PC-3 (cell line): ENCODE measurements at regions not wholly inside any gene's neighbourhood (a gene's known extent, or its start where the extent isn't known, plus 50 kb on each side); places are given as distances from the start of the nearest gene placed in this dataset.
"Not testable (repeated sequence)": the region's sequence is repeated elsewhere in the genome, so short reads cannot be mapped to it uniquely, and the experiment has no call there.

Source experiments
- ATAC-seq: fragments of 200-7000 bp; cut with Tn5 transposase; 2 replicates; pipeline ENCODE4 v1.9.1; 2020; ENCODE audit warnings: mild to moderate bottlenecking, moderate library complexity
- BruUV-seq: library from RNA; stranded (reverse); fragments of 400-500 nt; replicated peaks from 2 replicates; lab custom pipeline; 2021; lab: Mats Ljungman, UMichigan
- CTCF ChIA-PET: fragments of 300-600 bp; sonication (Branson Sonifier 250); formaldehyde crosslinking; loops from one replicate; lab custom pipeline; 2022; ENCODE audit warnings: antibody characterized with exemption; lab: Charles Lee
- POLR2A ChIA-PET: fragments of 300-600 bp; sonication (Branson Sonifier 250); formaldehyde crosslinking; loops from one replicate; lab custom pipeline; 2022; ENCODE audit warnings: antibody characterized with exemption; ENCODE audit not compliant: unreplicated experiment; lab: Charles Lee
- DNase-seq: peaks from one replicate; pipeline ENCODE4 v3.0.0-alpha.2; 2015
- H2AFZ ChIP-seq: fragments of 300-600 bp; sonication (generic); 2 replicates; pipeline ENCODE4 v1.6.0; 2016; ENCODE audit warnings: antibody characterized with exemption, low read length
- H3F3A ChIP-seq: fragments of 300-600 bp; sonication (generic); one replicate; pipeline ENCODE4 v1.6.0; 2017; ENCODE audit warnings: antibody characterized with exemption, low read length, control low read depth, mild to moderate bottlenecking; ENCODE audit not compliant: unreplicated experiment
- H3K27ac ChIP-seq: fragments of 300-600 bp; sonication (generic); 2 replicates; pipeline ENCODE4 v1.5.1; 2016; ENCODE audit warnings: mild to moderate bottlenecking, low read length
- H3K27me3 ChIP-seq: fragments of 300-600 bp; sonication (generic); 2 replicates; pipeline ENCODE4 v1.6.1; 2016; ENCODE audit warnings: low read length, mixed read lengths
- H3K36me3 ChIP-seq: fragments of 300-600 bp; sonication (generic); 2 replicates; pipeline ENCODE4 v1.6.1; 2016; ENCODE audit warnings: low read depth, mixed run types, low read length, mixed read lengths
- H3K4me1 ChIP-seq: fragments of 300-600 bp; sonication (generic); 2 replicates; pipeline ENCODE4 v1.5.1; 2016; ENCODE audit warnings: low read length; ENCODE audit not compliant: insufficient read depth
- H3K4me2 ChIP-seq: fragments of 300-600 bp; sonication (generic); 2 replicates; pipeline ENCODE4 v1.6.0; 2016; ENCODE audit warnings: low read length
- H3K4me3 ChIP-seq: fragments of 300-600 bp; sonication (generic); 2 replicates; pipeline ENCODE4 v1.5.1; 2016; ENCODE audit warnings: mild to moderate bottlenecking, low read length, mixed read lengths
- H3K79me2 ChIP-seq: fragments of 300-600 bp; sonication (generic); 2 replicates; pipeline ENCODE4 v1.6.1; 2017; ENCODE audit warnings: low read length, mixed read lengths
- H3K9ac ChIP-seq: fragments of 300-600 bp; sonication (generic); 2 replicates; pipeline ENCODE4 v1.6.0; 2016; ENCODE audit warnings: mild to moderate bottlenecking, low read length
- H3K9me2 ChIP-seq: fragments of 300-600 bp; sonication (generic); replicated peaks from 2 replicates; pipeline ENCODE4 v1.6.1; 2016; ENCODE audit warnings: mixed run types, low read length, mixed read lengths
- H3K9me3 ChIP-seq: fragments of 300-600 bp; sonication (generic); 2 replicates; pipeline ENCODE4 v1.6.1; 2016; ENCODE audit warnings: low read length, mixed read lengths
- H4K20me1 ChIP-seq: fragments of 300-600 bp; sonication (generic); 2 replicates; pipeline ENCODE4 v1.6.1; 2016; ENCODE audit warnings: low read length, mixed read lengths
- CTCF ChIP-seq: fragments of 300-600 bp; sonication (generic); conservative IDR thresholded peaks from 2 replicates; pipeline ENCODE4 v1.5.1; 2017; ENCODE audit warnings: antibody characterized with exemption, low read depth, mild to moderate bottlenecking, low read length
- EZH2 ChIP-seq: fragments of 300-600 bp; sonication (generic); IDR thresholded peaks from one replicate; pipeline ENCODE4 v1.6.1; 2017; ENCODE audit warnings: antibody characterized with exemption, mild to moderate bottlenecking, low read length; ENCODE audit not compliant: unreplicated experiment
- EZH2phosphoT487 ChIP-seq: fragments of 300-600 bp; sonication (generic); IDR thresholded peaks from 2 replicates; pipeline ENCODE4 v1.6.1; 2018; ENCODE audit warnings: mild to moderate bottlenecking, antibody characterized with exemption, low read length, borderline replicate concordance
- intact Hi-C: fragments of 100-400 bp; cut with micrococcal nuclease; formaldehyde crosslinking; loops from 2 replicates; pipeline ENCODE4 v1.9.0; 2023

GRCh38 chr9:94464790-94465189 lies 90.1 kb upstream of the PCAT7 start:
- no peak overlapping the region for H3K4me3 ChIP-seq
- peaks cover 13% of the 10 kb centered on the region for H3K36me3 ChIP-seq
- ChIA-PET CTCF (no interaction called here), POLR2A (no interaction called here)
- H2AFZ ChIP-seq = no peak overlapping the region
- H3K79me2 ChIP-seq = peaks cover 6% of the 10 kb centered on the region; the same call in 1 of the 2 replicates
- H4K20me1 ChIP-seq = no peaks in the 10 kb centered on the region
- TF ChIP-seq CTCF (no peak), EZH2phosphoT487 (no peak), EZH2 (no peak)
- no peaks in the 10 kb centered on the region for H3K27me3 ChIP-seq
- H3K4me1 ChIP-seq = no peaks in the 10 kb centered on the region
- intact Hi-C loops = no loop called here
- no peaks in the 10 kb centered on the region for H3K9me3 ChIP-seq
- H3K9me2 ChIP-seq = no peaks in the 10 kb centered on the region
- no peaks in the 10 kb centered on the region for H3F3A ChIP-seq
- BruUV-seq = no TSS peak
- ATAC-seq (no peak), DNase-seq (no peak)
- H3K9ac ChIP-seq = no peak overlapping the region
- H3K27ac ChIP-seq = no peak overlapping the region
- no peak overlapping the region for H3K4me2 ChIP-seq

GRCh38 chr9:94472063-94472462 lies 82.8 kb upstream of the PCAT7 start:
- H3F3A ChIP-seq, H3K4me3 ChIP-seq, H3K9me2 ChIP-seq, CTCF ChIA-PET, H3K4me1 ChIP-seq, H3K9ac ChIP-seq, H3K4me2 ChIP-seq, H2AFZ ChIP-seq, DNase-seq, H3K27me3 ChIP-seq, H4K20me1 ChIP-seq, BruUV-seq, ATAC-seq, H3K27ac ChIP-seq, H3K9me3 ChIP-seq, POLR2A ChIA-PET, H3K36me3 ChIP-seq, intact Hi-C loops: not testable (repeated sequence)
- H3K79me2 ChIP-seq = peaks cover 14% of the 10 kb centered on the region

GRCh38 chr9:94472806-94473360 lies 82.0 kb upstream of the PCAT7 start:
- Histone ChIP-seq H3F3A (no peaks in the 10 kb centered on the region), H4K20me1 (no peaks in the 10 kb centered on the region), H2AFZ (no peak overlapping the region), H3K9ac (no peak overlapping the region), H3K36me3 (peaks cover 9% of the 10 kb centered on the region; the same call in 1 of the 2 replicates), H3K4me1 (no peaks in the 10 kb centered on the region), H3K27ac (no peak overlapping the region), H3K4me3 (no peak overlapping the region), H3K79me2 (peaks cover 22% of the 10 kb centered on the region), H3K9me2 (no peaks in the 10 kb centered on the region), H3K27me3 (no peaks in the 10 kb centered on the region), H3K4me2 (no peak overlapping the region), H3K9me3 (no peaks in the 10 kb centered on the region)
- ChIA-PET POLR2A (interaction anchor here (0.5 kb wide), 1 partner anchor 36 kb away, joined by 4 read pairs; no protein-coding TSS in a partner anchor), CTCF (no interaction called here)
- ATAC-seq = no peak
- TF ChIP-seq EZH2 = no peak
- no peak for TF ChIP-seq CTCF
- TF ChIP-seq EZH2phosphoT487 = no peak
- intact Hi-C loops = no loop called here
- BruUV-seq = no TSS peak
- no peak for DNase-seq
